ENCODE measurements at regions not wholly inside any gene's neighbourhood (a gene's known extent, or its start where the extent isn't known, plus 50 kb on each side); places are given as distances from the start of the nearest gene placed in this dataset.

GRCh38 chrX:150152546-150152945 is 210.6 kb upstream of the MAMLD1 start:
- BruUV-seq (replicated peaks), result no TSS peak

GRCh38 chrX:150155436-150156035 is 207.6 kb upstream of the MAMLD1 start:
- ATAC-seq (no peak), DNase-seq (ENCODE audit: low read depth, low spot score) (no peak), FAIRE-seq (no peak)
- H3K27ac ChIP-seq (ENCODE audit: control insufficient read depth, insufficient read depth), result no peak overlapping the region
- no peak overlapping the region for H3K4me3 ChIP-seq
- H4K20me1 ChIP-seq (ENCODE audit: control insufficient read depth, insufficient read depth), result no peaks in the 10 kb centered on the region
- ChIA-PET POLR2A (no interaction called here), RAD21 (ENCODE audit: unreplicated experiment) (no interaction called here), SMC1A (ENCODE audit: uncharacterized antibody, unreplicated experiment) (no interaction called here), CTCF (no interaction called here)
- in situ Hi-C loops (cut with MboI) (no loop called here), intact Hi-C loops (cut with micrococcal nuclease; ENCODE audit: unreplicated experiment) (no loop called here)
- BruUV-seq (replicated peaks), result no TSS peak
- H3K79me2 ChIP-seq (ENCODE audit: control insufficient read depth, insufficient read depth, low read length), result no peaks in the 10 kb centered on the region
- 5% methylated on average over 5 of the region's 5 CpGs for WGBS (ENCODE audit: insufficient coverage, insufficient replicate concordance, low lambda C conversion rate, missing lambda C conversion rate)
- H3K36me3 ChIP-seq (ENCODE audit: control insufficient read depth in 2 of 2, insufficient read depth in 2 of 2, low read length in 1 of 2), result no peaks in the 10 kb centered on the region
- no peak for TF ChIP-seq MYB (IDR thresholded peaks at IDR 0.05; ENCODE audit: borderline replicate concordance, low read depth, low read length)
- no peak for TF ChIP-seq RAD51 (IDR thresholded peaks at IDR 0.05)
- TF ChIP-seq MYC (IDR thresholded peaks at IDR 0.05; ENCODE audit: insufficient read depth, insufficient read length, insufficient replicate concordance, low read length, severe bottlenecking), result no peak
- no peak for TF ChIP-seq ZNF622 (IDR thresholded peaks at IDR 0.05)
- TF ChIP-seq PBX3 (IDR thresholded peaks at IDR 0.05; ENCODE audit: insufficient replicate concordance, low read depth, low read length), result no peak
- no peak for TF ChIP-seq DPF2 (IDR thresholded peaks at IDR 0.05)
- TF ChIP-seq BACH1 (IDR thresholded peaks at IDR 0.05; ENCODE audit: borderline replicate concordance), result no peak
- no peak overlapping the region for H3K4me2 ChIP-seq (ENCODE audit: control insufficient read depth, insufficient read depth)
- no peak overlapping the region for H3K9ac ChIP-seq (ENCODE audit: control insufficient read depth, insufficient read depth, low read length)
- no peaks in the 10 kb centered on the region for H3K9me3 ChIP-seq (replicated peaks; ENCODE audit: control insufficient read depth, insufficient read depth, low read length)
- H3K27me3 ChIP-seq (replicated peaks in 1 of 2; ENCODE audit: control insufficient read depth in 2 of 2, insufficient read depth in 2 of 2, low read length in 1 of 2), result no peaks in the 10 kb centered on the region
- H2AFZ ChIP-seq (ENCODE audit: control insufficient read depth, low read depth, low read length), result no peak overlapping the region
- no peaks in the 10 kb centered on the region for H3K4me1 ChIP-seq (ENCODE audit: control insufficient read depth, insufficient read depth, low read length)

More at GRCh38 chrX:150152546-150152945, 210.6 kb upstream of the MAMLD1 start:
- POLR2A ChIA-PET, result no interaction called here
- Histone ChIP-seq H3K4me3 (no peak overlapping the region), H3K36me3 (ENCODE audit: control insufficient read depth in 2 of 2, insufficient read depth in 2 of 2, low read length in 1 of 2) (no peaks in the 10 kb centered on the region), H3K9me3 (replicated peaks; ENCODE audit: control insufficient read depth, insufficient read depth, low read length) (no peaks in the 10 kb centered on the region), H3K27me3 (replicated peaks in 1 of 2; ENCODE audit: control insufficient read depth in 2 of 2, insufficient read depth in 2 of 2, low read length in 1 of 2) (no peaks in the 10 kb centered on the region), H3K27ac (ENCODE audit: control insufficient read depth, insufficient read depth) (no peak overlapping the region), H2AFZ (ENCODE audit: control insufficient read depth, low read depth, low read length) (no peak overlapping the region), H3K4me2 (ENCODE audit: control insufficient read depth, insufficient read depth) (no peak overlapping the region), H3K9ac (ENCODE audit: control insufficient read depth, insufficient read depth, low read length) (no peak overlapping the region), H3K4me1 (ENCODE audit: control insufficient read depth, insufficient read depth, low read length) (no peaks in the 10 kb centered on the region), H4K20me1 (ENCODE audit: control insufficient read depth, insufficient read depth) (no peaks in the 10 kb centered on the region), H3K79me2 (ENCODE audit: control insufficient read depth, insufficient read depth, low read length) (no peaks in the 10 kb centered on the region)
- DNase-seq (ENCODE audit: low read depth, low spot score), result no peak
- RAD21 ChIA-PET (ENCODE audit: unreplicated experiment), result no interaction called here
- WGBS (ENCODE audit: insufficient coverage, insufficient replicate concordance, low lambda C conversion rate, missing lambda C conversion rate), result 47% methylated on average over 2 of the region's 2 CpGs
- TF ChIP-seq PKNOX1 (IDR thresholded peaks at IDR 0.05), result no peak
- intact Hi-C loops (cut with micrococcal nuclease; ENCODE audit: unreplicated experiment), result no loop called here
- in situ Hi-C loops (cut with MboI), result no loop called here
- CTCF ChIA-PET, result no interaction called here
- SMC1A ChIA-PET (ENCODE audit: uncharacterized antibody, unreplicated experiment), result no interaction called here
- ATAC-seq, result no peak
- FAIRE-seq, result no peak
